Sigmoid colon (tissue), 6 donors: ENCODE measurements at regions not wholly inside any gene's neighbourhood (a gene's known extent, or its start where the extent isn't known, plus 50 kb on each side); places are given as distances from the start of the nearest gene placed in this dataset.

Experiments used
- DNase-seq: peaks from one replicate; pipeline ENCODE4 v3.0.0-alpha.2; 2019
- H3K27ac ChIP-seq, 4 donors: fragments of 200-600 bp; sonication (generic); one replicate each; pipeline ENCODE4 v1.5.1; 2016 to 2019; ENCODE audit warnings: mild to moderate bottlenecking in 1 of 4
- H3K27me3 ChIP-seq, 3 donors: fragments of 200-600 bp; sonication (generic); one replicate each; pipeline ENCODE4 v1.5.1; 2019; ENCODE audit warnings: mild to moderate bottlenecking in 1 of 3
- H3K36me3 ChIP-seq, 4 donors: fragments of 200-600 bp; sonication (generic); one replicate each; pipeline ENCODE4 v1.5.1; 2016 to 2019
- H3K4me1 ChIP-seq, 4 donors: fragments of 200-600 bp; sonication (generic); one replicate each; pipeline ENCODE4 v1.5.1; 2017 to 2019
- H3K4me3 ChIP-seq, 4 donors: fragments of 200-600 bp; sonication (generic); one replicate each; pipeline ENCODE4 v1.5.1; 2017 to 2019; ENCODE audit warnings: mild to moderate bottlenecking in 2 of 4, moderate library complexity in 1 of 4
- H3K9me3 ChIP-seq, 4 donors: fragments of 200-600 bp in 3 of 4; sonication (generic) in 3 of 4; one replicate each; pipeline versions ENCODE4 v1.5.1 to v1.6.1; 2013 to 2019
- CTCF ChIP-seq, 4 experiments: fragments of 450-650 bp in 3 of 4; fragments of 200-600 bp in 1 of 4; IDR thresholded peaks; one replicate each; pipeline ENCODE4 v1.5.1; 2016 to 2019; ENCODE audit warnings: antibody characterized with exemption in 4 of 4, mild to moderate bottlenecking in 3 of 4, moderate library complexity in 2 of 4
- EP300 ChIP-seq, 4 donors: sonication (generic); formaldehyde crosslinking; IDR thresholded peaks; one replicate each; pipeline ENCODE4 v1.6.1; 2017; ENCODE audit warnings: antibody characterized with exemption in 4 of 4
- POLR2A ChIP-seq, 2 donors: fragments of 450-650 bp; IDR thresholded peaks; one replicate each; pipeline ENCODE4 v1.6.1; 2016; ENCODE audit warnings: antibody characterized with exemption in 2 of 2, mild to moderate bottlenecking in 2 of 2, moderate library complexity in 2 of 2
- POLR2AphosphoS5 ChIP-seq, 4 donors: sonication (generic); formaldehyde crosslinking; IDR thresholded peaks; one replicate each; pipeline ENCODE4 v1.6.1; 2017; ENCODE audit warnings: antibody characterized with exemption in 4 of 4
- WGBS, 2 donors: extraction: QIAGEN DNeasy Blood & Tissue Kit; methylation state at CpG; one replicate each; pipeline ENCODE4 v1.1.7; 2013; 5-methylcytosine and 5-hydroxymethylcytosine counted together
- intact Hi-C: fragments of 100-400 bp; cut with DNase I; formaldehyde crosslinking; loops from one replicate; pipeline ENCODE4 v1.15.1; 2023
- donor health status: healthy with polysubstance abuse.
- donor health status: healthy.

GRCh38 chr7:85840554-85840953, 653.7 kb upstream of the SEMA3D start:
- H3K4me3 ChIP-seq = no peak overlapping the region
- DNase-seq = no peak
- TF ChIP-seq POLR2A (IDR thresholded peaks at IDR 0.05) (no peak), POLR2AphosphoS5 (IDR thresholded peaks at IDR 0.05) (no peak), EP300 (IDR thresholded peaks at IDR 0.05) (no peak), CTCF (IDR thresholded peaks at IDR 0.05) (no peak)
- no peak overlapping the region for H3K27ac ChIP-seq
- 42 to 67% methylated on average over 6 of the region's 6 CpGs for WGBS, 2 donors
- H3K27me3 ChIP-seq = no peaks in the 10 kb centered on the region
- no peaks in the 10 kb centered on the region for H3K36me3 ChIP-seq
- no peaks in the 10 kb centered on the region for H3K4me1 ChIP-seq
- no peaks in the 10 kb centered on the region for H3K9me3 ChIP-seq
- intact Hi-C loops = no loop called here

- Histone ChIP-seq H3K9me3 (no peaks in the 10 kb centered on the region), H3K36me3 (no peaks in the 10 kb centered on the region), H3K27ac (no peak overlapping the region), H3K27me3 (no peaks in the 10 kb centered on the region), H3K4me1 (no peaks in the 10 kb centered on the region), H3K4me3 (no peak overlapping the region)
- DNase-seq = no peak
- intact Hi-C loops = no loop called here
- no peak for TF ChIP-seq EP300 (IDR thresholded peaks at IDR 0.05)
- TF ChIP-seq POLR2AphosphoS5 (IDR thresholded peaks at IDR 0.05) = no peak
- no peak for TF ChIP-seq CTCF (IDR thresholded peaks at IDR 0.05)
- TF ChIP-seq POLR2A (IDR thresholded peaks at IDR 0.05) = no peak
- WGBS, 2 donors = 70 to 71% methylated on average over 3 of the region's 3 CpGs
Measured at GRCh38 chr7:85833066-85833465, 646.2 kb upstream of the SEMA3D start.

GRCh38 chr7:85830982-85831381, 644.1 kb upstream of the SEMA3D start:
- WGBS, 2 donors = 59 to 72% methylated on average over 1 of the region's 1 CpG
- DNase-seq = no peak
- TF ChIP-seq POLR2AphosphoS5 (IDR thresholded peaks at IDR 0.05) = no peak
- TF ChIP-seq EP300 (IDR thresholded peaks at IDR 0.05) = no peak
- no peak for TF ChIP-seq POLR2A (IDR thresholded peaks at IDR 0.05)
- TF ChIP-seq CTCF (IDR thresholded peaks at IDR 0.05) = no peak
- Histone ChIP-seq H3K36me3 (no peaks in the 10 kb centered on the region), H3K27ac (no peak overlapping the region), H3K4me3 (no peak overlapping the region), H3K9me3 (no peaks in the 10 kb centered on the region), H3K4me1 (no peaks in the 10 kb centered on the region), H3K27me3 (no peaks in the 10 kb centered on the region)
- intact Hi-C loops = no loop called here

GRCh38 chr7:85829817-85830432, 643.1 kb upstream of the SEMA3D start:
- Histone ChIP-seq H3K27ac (no peak overlapping the region), H3K27me3 (no peaks in the 10 kb centered on the region), H3K4me3 (no peak overlapping the region), H3K4me1 (no peaks in the 10 kb centered on the region), H3K9me3 (no peaks in the 10 kb centered on the region), H3K36me3 (no peaks in the 10 kb centered on the region)
- intact Hi-C loops = no loop called here
- no peak for DNase-seq
- 58 to 61% methylated on average over 3 of the region's 3 CpGs for WGBS, 2 donors
- TF ChIP-seq EP300 (IDR thresholded peaks at IDR 0.05) = no peak
- TF ChIP-seq POLR2AphosphoS5 (IDR thresholded peaks at IDR 0.05) = no peak
- no peak for TF ChIP-seq CTCF (IDR thresholded peaks at IDR 0.05)
- TF ChIP-seq POLR2A (IDR thresholded peaks at IDR 0.05) = no peak

GRCh38 chr7:85829176-85829575, 642.3 kb upstream of the SEMA3D start:
- H3K4me3 ChIP-seq = no peak overlapping the region
- intact Hi-C loops = no loop called here
- DNase-seq = no peak
- H3K36me3 ChIP-seq = no peaks in the 10 kb centered on the region
- no peak overlapping the region for H3K27ac ChIP-seq
- H3K9me3 ChIP-seq = no peaks in the 10 kb centered on the region
- WGBS, 2 donors = 93% methylated on average over 1 of the region's 1 CpG
- no peaks in the 10 kb centered on the region for H3K4me1 ChIP-seq
- H3K27me3 ChIP-seq = no peaks in the 10 kb centered on the region
- TF ChIP-seq POLR2A (IDR thresholded peaks at IDR 0.05) = no peak
- TF ChIP-seq POLR2AphosphoS5 (IDR thresholded peaks at IDR 0.05) = no peak
- TF ChIP-seq EP300 (IDR thresholded peaks at IDR 0.05) = no peak
- no peak for TF ChIP-seq CTCF (IDR thresholded peaks at IDR 0.05)
